ENCODE measurements at regions not wholly inside any gene's neighbourhood (a gene's known extent, or its start where the extent isn't known, plus 50 kb on each side); places are given as distances from the start of the nearest gene placed in this dataset.

DNA sequence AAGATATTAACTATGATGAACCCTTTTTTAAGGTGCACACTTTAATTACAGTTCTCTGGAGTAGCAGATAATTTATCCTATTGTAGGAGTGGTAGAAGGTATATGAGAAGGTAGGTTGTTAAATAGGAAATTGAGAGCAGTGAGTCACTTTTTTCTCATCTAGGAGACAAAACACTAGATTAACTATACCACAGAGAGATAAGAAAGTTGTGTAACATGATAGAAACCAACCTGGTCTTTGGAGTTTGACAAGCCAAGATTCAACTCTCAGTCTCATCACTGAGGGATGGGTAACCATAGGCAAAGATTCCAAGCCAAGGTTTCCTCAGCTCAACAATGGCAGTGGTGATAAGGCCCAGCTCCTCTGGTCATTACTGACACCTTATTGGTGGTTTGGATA is 104.0 kb downstream of the MAD2L1 start:
- TF ChIP-seq, protein P1, sequence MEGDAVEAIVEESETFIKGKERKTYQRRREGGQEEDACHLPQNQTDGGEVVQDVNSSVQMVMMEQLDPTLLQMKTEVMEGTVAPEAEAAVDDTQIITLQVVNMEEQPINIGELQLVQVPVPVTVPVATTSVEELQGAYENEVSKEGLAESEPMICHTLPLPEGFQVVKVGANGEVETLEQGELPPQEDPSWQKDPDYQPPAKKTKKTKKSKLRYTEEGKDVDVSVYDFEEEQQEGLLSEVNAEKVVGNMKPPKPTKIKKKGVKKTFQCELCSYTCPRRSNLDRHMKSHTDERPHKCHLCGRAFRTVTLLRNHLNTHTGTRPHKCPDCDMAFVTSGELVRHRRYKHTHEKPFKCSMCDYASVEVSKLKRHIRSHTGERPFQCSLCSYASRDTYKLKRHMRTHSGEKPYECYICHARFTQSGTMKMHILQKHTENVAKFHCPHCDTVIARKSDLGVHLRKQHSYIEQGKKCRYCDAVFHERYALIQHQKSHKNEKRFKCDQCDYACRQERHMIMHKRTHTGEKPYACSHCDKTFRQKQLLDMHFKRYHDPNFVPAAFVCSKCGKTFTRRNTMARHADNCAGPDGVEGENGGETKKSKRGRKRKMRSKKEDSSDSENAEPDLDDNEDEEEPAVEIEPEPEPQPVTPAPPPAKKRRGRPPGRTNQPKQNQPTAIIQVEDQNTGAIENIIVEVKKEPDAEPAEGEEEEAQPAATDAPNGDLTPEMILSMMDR (IDR thresholded peaks at IDR 0.05 in 4 of 5, conservative IDR thresholded peaks at IDR 0.05 in 1 of 5) = no peak
- TF ChIP-seq POLR2A (IDR thresholded peaks at IDR 0.05) = no peak
